ENCODE measurements at regions not wholly inside any gene's neighbourhood (a gene's known extent, or its start where the extent isn't known, plus 50 kb on each side); places are given as distances from the start of the nearest gene placed in this dataset.

- TF ChIP-seq CTCF (IDR thresholded peaks at IDR 0.05) (no peak), REST (IDR thresholded peaks at IDR 0.05; ENCODE audit: insufficient read depth in 1 of 2, low read depth in 2 of 2, low read length in 1 of 2) (no peak), POLR2AphosphoS5 (IDR thresholded peaks at IDR 0.05; ENCODE audit: low read depth, low read length) (no peak), TCF7L2 (IDR thresholded peaks at IDR 0.05; ENCODE audit: low read depth, low read length) (no peak)
These were observed 83.3 kb upstream of the ANO3 start for GRCh38 chr11:26248661-26249060.
